ENCODE measurements at regions not wholly inside any gene's neighbourhood (a gene's known extent, or its start where the extent isn't known, plus 50 kb on each side); places are given as distances from the start of the nearest gene placed in this dataset.
"Not testable (repeated sequence)": the region's sequence is repeated elsewhere in the genome, so short reads cannot be mapped to it uniquely, and the experiment has no call there.

DNA sequence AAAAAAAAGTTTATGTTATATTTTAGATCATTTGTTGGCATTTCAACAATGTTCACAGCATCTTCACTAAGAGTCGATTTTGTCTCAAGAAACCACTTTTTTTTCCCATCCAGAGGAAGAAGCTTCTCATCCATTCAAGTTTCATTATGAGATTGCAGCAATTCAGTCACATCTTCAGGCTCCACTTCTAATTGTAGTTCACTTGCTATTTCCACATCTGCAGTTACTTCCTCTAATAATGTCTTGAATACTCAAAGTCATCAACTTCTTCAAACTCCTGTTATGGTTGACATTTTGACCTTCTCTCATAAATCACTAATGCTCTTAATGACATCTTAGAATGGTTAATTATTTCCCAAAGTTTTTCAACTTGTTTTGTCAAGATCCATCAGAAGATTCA lies 61.3 kb upstream of the CHORDC1 start:
- no peak for FAIRE-seq
- H3K4me1 ChIP-seq (ENCODE audit: control insufficient read depth, extremely low read depth, insufficient read depth, low read length): no peaks in the 10 kb centered on the region
- ChIA-PET POLR2A (no interaction called here), CTCF (no interaction called here)
- no peaks in the 10 kb centered on the region for H3K36me3 ChIP-seq (ENCODE audit: control insufficient read depth in 2 of 2, extremely low read depth in 1 of 2, insufficient read depth in 2 of 2, low read length in 2 of 2)
- BruUV-seq (replicated peaks): no TSS peak
- H3K79me2 ChIP-seq (ENCODE audit: control insufficient read depth, insufficient read depth, low read length): no peaks in the 10 kb centered on the region
- no peak overlapping the region for H3K27ac ChIP-seq (ENCODE audit: insufficient read depth, low read depth, low read length)
- H3K4me3 ChIP-seq (replicated peaks in 1 of 3; ENCODE audit: insufficient read depth in 1 of 3, low read depth in 1 of 3, low read length in 3 of 3): no peak overlapping the region
- no peaks in the 10 kb centered on the region for H3K27me3 ChIP-seq (ENCODE audit: control insufficient read depth in 2 of 2, insufficient read depth in 2 of 2, low read length in 2 of 2)
- H2AFZ ChIP-seq (ENCODE audit: low read depth, low read length): no peak overlapping the region
- H3K9me1 ChIP-seq (replicated peaks; ENCODE audit: control insufficient read depth, extremely low read depth, insufficient read depth, low read length): no peaks in the 10 kb centered on the region
- no peak overlapping the region for H3K9ac ChIP-seq (replicated peaks; ENCODE audit: extremely low read depth, insufficient read depth, low read length)
- dilution Hi-C loops (cut with MboI; ENCODE audit: extremely low pct_ligation_motif_present, low sequenced_read_pairs): no loop called here
- no peak overlapping the region for H3K4me2 ChIP-seq (ENCODE audit: insufficient read depth, low read length)
- no peaks in the 10 kb centered on the region for H3K9me3 ChIP-seq (replicated peaks; ENCODE audit: control insufficient read depth, insufficient read depth, low read length)
- intact Hi-C loops (cut with micrococcal nuclease): no loop called here
- no peaks in the 10 kb centered on the region for H4K20me1 ChIP-seq (replicated peaks; ENCODE audit: control insufficient read depth, extremely low read depth, insufficient read depth, low read length)
- DNase-seq (ENCODE audit: low read depth, low spot score): no peak
- TF ChIP-seq JUN (IDR thresholded peaks at IDR 0.05; ENCODE audit: borderline replicate concordance, insufficient read depth, insufficient read length, low read depth) (no peak), CTCF (IDR thresholded peaks at IDR 0.05; ENCODE audit: extremely low read depth in 1 of 2, insufficient read depth in 1 of 2, low read depth in 1 of 2, low read length in 2 of 2) (no peak), FOS (IDR thresholded peaks at IDR 0.05; ENCODE audit: borderline replicate concordance, insufficient read depth, low read length) (no peak), EZH2 (IDR thresholded peaks at IDR 0.05; ENCODE audit: borderline replicate concordance, low read depth, low read length, severe bottlenecking) (no peak), POLR2A (IDR thresholded peaks at IDR 0.05; ENCODE audit: low read depth, low read length) (no peak), POLR2AphosphoS5 (IDR thresholded peaks at IDR 0.05; ENCODE audit: insufficient read depth, low read depth, low read length) (no peak), GATA2 (IDR thresholded peaks at IDR 0.05; ENCODE audit: insufficient read depth, insufficient read length, low read depth, low read length) (no peak), MYC (IDR thresholded peaks at IDR 0.05; ENCODE audit: low read depth, low read length) (no peak)
- TF ChIP-seq, protein P1, sequence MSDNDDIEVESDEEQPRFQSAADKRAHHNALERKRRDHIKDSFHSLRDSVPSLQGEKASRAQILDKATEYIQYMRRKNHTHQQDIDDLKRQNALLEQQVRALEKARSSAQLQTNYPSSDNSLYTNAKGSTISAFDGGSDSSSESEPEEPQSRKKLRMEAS (IDR thresholded peaks at IDR 0.05; ENCODE audit: insufficient read depth, insufficient read length): no peak

- FAIRE-seq; H3K9me3 ChIP-seq (replicated peaks; ENCODE audit: control insufficient read depth, insufficient read depth, low read length); H3K9me1 ChIP-seq (replicated peaks; ENCODE audit: control insufficient read depth, extremely low read depth, insufficient read depth, low read length); H3K4me1 ChIP-seq (ENCODE audit: control insufficient read depth, extremely low read depth, insufficient read depth, low read length); POLR2A ChIA-PET; H3K27me3 ChIP-seq (ENCODE audit: control insufficient read depth in 2 of 2, insufficient read depth in 2 of 2, low read length in 2 of 2); H3K9ac ChIP-seq (replicated peaks; ENCODE audit: extremely low read depth, insufficient read depth, low read length); DNase-seq (ENCODE audit: low read depth, low spot score); H4K20me1 ChIP-seq (replicated peaks; ENCODE audit: control insufficient read depth, extremely low read depth, insufficient read depth, low read length); CTCF ChIA-PET; H3K79me2 ChIP-seq (ENCODE audit: control insufficient read depth, insufficient read depth, low read length); H3K27ac ChIP-seq (ENCODE audit: insufficient read depth, low read depth, low read length); H2AFZ ChIP-seq (ENCODE audit: low read depth, low read length); BruUV-seq (replicated peaks); dilution Hi-C loops (cut with MboI; ENCODE audit: extremely low pct_ligation_motif_present, low sequenced_read_pairs); H3K4me2 ChIP-seq (ENCODE audit: insufficient read depth, low read length); intact Hi-C loops (cut with micrococcal nuclease); H3K4me3 ChIP-seq (replicated peaks in 1 of 3; ENCODE audit: insufficient read depth in 1 of 3, low read depth in 1 of 3, low read length in 3 of 3); H3K36me3 ChIP-seq (ENCODE audit: control insufficient read depth in 2 of 2, extremely low read depth in 1 of 2, insufficient read depth in 2 of 2, low read length in 2 of 2): not testable (repeated sequence)
Measured at GRCh38 chr11:90282551-90283071, 59.8 kb upstream of the CHORDC1 start.

All from endothelial cell of umbilical vein (primary cell).